Activated T-cell treated with anti-CD3 and anti-CD28 coated beads for 4 hours (primary cell): ENCODE measurements at regions not wholly inside any gene's neighbourhood (a gene's known extent, or its start where the extent isn't known, plus 50 kb on each side); places are given as distances from the start of the nearest gene placed in this dataset.
A peak's percentile ranks its signal among the peaks of the same experiment; 100 is the strongest.

Experiments used
- DNase-seq: peaks from one replicate; pipeline ENCODE4 v3.0.0-alpha.2; 2020

DNA sequence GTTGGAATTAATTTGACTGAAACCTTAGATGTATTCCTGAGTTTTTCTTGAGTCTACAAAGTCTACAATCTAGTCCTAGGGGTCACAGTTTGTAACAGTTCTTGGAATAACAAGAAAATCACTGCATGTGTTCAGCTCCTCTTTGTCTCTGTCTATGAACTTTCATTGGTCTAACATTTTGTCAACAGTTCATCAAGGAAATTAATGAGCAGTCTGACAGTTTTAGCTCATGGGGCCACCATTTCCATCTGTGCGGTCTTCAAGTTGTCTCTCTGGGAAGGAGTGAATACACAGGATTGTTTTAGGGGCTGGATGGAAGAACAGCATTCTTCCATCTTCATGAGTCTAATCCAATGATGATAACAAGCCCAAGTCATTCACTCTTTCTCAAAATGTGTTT lies 276.4 kb downstream of the TMEM167A start:
- DNase-seq = no peak

- no peak for DNase-seq
Measured at GRCh38 chr5:82799361-82800077, 277.7 kb downstream of the TMEM167A start.

DNA sequence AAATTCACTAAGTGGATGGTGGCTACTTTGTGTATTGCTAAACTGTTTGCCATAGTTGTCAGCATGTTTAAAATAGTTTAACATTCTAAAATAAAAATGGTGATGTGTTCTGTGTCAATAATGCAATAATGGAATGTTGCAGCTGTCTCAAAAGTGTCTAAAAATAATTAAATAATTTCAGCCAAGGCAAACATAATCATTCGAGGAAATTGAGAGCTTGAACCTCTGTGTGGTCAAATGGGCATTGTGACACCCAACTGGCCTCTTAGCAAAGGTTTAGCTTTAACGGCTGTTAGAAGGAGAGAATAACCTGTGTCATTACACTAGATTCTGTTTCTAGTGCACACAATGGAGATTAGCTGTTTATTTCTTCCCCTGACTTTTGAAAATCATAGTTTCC lies 278.5 kb downstream of the TMEM167A start:
- DNase-seq = no peak

DNA sequence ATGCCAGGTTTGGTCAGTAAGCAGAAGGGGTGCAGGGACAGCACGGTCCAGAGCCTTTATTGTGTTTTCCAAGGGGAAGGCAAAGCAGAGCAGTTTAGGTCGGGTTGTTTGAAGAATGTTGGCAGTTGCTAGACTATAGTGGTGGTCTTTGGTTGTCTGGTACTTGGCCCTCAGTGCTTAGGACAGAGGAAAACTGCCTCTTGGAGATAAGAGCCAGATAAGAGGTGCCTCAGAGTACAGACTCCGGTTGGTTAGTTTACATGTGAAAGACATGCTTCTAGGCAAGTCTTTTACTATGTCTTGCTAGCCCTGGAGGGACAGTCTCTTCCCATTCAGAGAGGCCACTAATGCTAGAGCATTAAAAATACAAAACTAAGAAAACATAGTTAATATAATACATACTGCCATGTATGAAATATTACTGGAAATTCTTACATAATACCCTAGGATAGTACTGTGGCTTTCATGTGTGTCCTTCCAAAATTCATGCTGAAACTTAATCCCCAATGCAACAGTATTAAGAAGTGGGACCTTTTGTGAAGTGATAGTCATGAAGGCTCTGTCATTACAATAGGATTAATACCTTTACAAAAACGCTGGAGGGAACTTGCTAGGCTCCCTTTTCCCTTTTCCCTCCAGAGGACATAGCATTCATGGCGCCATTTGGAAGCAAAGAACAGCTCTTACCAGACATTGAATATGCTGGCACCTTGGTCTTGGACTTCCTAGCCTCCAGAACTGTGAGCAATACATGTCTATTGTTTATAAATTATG lies 280.4 kb downstream of the TMEM167A start:
- no peak for DNase-seq

DNA sequence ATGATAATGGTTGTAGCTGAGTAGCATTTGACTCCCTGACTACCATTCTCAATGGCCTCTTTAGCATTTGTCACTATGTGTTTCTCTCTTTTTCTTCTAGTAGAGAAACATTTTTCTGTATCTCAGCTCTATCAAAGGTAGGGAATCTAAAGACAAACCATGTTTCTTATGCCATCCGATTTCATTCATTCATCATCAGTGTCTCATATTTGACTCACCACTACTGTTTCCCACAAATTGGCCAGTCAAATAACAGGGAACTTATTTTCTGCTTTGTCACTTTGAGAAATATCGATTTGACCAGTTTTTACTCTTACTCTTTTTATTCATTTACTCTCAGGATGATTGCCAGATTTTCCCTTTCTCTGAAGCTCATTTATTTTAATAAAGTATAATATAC lies 282.3 kb downstream of the TMEM167A start:
- no peak for DNase-seq

- peak; percentile 32 for DNase-seq
Measured at GRCh38 chr5:82793808-82794419, 283.3 kb downstream of the TMEM167A start.

DNA sequence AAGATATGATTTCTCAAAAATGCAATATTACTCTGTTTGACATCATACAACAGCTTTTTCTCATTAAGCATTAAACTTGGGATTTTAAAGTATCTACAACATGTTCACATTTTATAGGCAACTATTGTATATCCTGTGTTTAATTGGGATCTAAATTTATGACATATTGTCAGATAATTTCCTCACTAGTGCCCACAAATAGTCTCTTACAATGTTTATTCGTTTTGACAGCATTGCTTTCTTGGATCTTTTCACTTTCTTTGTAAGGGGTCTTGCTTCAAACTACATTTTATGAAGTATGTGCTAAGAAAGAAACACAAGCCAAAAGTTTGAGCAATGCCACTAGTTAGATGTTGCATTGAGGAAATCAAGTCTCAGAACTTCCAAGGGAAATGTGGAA lies 285.1 kb downstream of the TMEM167A start:
- no peak for DNase-seq

DNA sequence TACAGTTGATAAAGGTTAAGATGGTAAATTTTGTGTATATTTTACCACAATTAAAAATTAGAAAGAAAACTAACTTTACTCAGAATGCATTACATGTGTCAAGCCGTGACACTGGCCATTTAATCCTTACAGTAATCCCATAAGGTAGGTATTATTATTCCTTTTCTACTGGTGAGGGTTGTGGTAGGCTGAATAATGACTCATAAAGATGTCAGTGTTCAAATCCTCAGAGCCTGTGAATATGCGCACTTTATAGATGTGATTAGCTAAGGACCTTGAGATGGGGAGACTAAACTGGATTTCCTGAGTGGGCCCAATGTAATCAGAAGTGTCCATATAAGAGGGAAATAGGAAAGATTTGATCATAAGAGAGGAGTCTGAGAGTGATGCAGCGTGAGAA lies 288.1 kb downstream of the TMEM167A start:
- DNase-seq = no peak

DNA sequence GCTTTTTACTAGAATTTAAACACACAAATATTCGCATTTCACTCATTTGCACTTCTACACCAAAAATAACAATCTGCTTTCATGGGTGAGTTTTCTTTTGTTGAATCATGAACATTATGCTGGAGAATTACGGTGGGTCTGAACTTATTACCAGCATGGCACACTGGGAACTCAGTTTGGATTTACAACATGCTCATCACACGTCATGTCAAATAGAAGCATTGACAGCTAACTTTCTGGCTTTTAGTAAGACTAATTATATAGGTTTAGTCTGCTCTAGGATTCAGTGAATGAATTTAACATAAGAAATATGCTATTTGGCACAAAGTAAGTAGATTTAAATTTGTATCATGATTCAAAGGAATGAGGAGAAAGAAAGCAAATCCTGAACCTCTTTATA lies 290.4 kb downstream of the TMEM167A start:
- no peak for DNase-seq

GRCh38 chr5:82785882-82786509 lies 291.2 kb downstream of the TMEM167A start:
- no peak for DNase-seq

DNA sequence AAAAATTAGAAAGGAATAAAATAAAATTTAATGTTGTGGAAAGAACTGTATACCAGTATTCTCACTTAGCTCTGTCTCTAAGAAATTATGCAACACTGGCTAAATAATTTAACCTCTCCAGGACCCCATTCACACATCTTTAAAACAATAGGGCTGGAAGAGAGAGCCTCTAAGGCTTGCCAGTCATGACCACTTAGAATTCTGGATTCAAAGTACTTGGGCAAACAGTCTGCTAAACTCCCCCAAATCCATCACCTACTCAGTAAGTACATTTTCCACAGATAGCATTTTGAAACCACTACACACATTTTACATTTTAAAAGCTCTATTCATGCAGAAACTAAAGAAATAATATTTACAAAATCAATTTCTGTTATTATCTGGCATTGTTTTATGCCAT lies 291.7 kb downstream of the TMEM167A start:
- no peak for DNase-seq

GRCh38 chr5:82784521-82784920 lies 292.7 kb downstream of the TMEM167A start:
- DNase-seq = no peak

GRCh38 chr5:82777106-82777505 lies 300.1 kb downstream of the TMEM167A start:
- no peak for DNase-seq

DNA sequence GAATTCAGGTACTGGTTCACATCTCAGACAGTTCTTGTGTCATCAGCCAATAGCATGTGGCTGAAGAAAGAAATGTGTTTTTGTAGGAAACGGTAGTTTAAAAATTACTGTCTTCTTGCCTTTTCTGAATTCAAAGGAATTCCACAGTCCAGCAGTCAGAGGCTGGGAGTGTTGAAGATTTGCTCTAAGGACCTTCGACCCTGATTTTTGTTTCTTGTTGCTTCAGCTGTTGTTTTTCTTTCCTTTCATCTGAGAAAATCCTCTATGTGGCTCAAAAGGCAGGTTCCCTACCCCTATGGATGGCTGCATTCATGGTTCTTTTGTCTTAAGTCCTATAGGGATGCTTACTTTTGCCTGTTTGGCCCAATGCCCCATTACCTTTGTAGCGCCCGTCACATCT lies 304.9 kb downstream of the TMEM167A start:
- no peak for DNase-seq

GRCh38 chr5:82766206-82766605 lies 311.0 kb downstream of the TMEM167A start:
- DNase-seq = no peak

- no peak for DNase-seq
Measured at GRCh38 chr5:82765765-82766164, 311.4 kb downstream of the TMEM167A start.

DNA sequence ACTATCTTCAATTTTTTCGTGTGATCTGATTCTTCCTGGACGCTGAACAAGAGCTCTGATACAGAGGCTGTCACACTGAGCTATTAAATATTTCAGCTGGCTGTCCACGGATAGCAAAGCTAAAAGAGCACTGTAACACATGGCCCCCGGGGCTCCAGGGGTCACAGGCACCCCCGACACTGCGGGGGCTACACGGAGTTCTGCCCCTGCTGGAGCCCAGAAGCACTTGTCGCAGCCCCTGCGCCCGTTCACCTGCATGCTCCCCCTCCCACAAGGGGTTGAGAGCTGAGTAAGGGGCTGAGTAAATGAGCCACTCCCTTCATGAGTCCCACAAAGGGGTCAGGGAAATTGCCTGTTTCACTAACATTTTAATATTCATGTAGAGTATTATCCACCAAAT lies 316.3 kb downstream of the TMEM167A start:
- no peak for DNase-seq

GRCh38 chr5:82758881-82759280 lies 318.3 kb downstream of the TMEM167A start:
- DNase-seq = no peak

GRCh38 chr5:82754759-82755158 lies 322.4 kb downstream of the TMEM167A start:
- no peak for DNase-seq

DNA sequence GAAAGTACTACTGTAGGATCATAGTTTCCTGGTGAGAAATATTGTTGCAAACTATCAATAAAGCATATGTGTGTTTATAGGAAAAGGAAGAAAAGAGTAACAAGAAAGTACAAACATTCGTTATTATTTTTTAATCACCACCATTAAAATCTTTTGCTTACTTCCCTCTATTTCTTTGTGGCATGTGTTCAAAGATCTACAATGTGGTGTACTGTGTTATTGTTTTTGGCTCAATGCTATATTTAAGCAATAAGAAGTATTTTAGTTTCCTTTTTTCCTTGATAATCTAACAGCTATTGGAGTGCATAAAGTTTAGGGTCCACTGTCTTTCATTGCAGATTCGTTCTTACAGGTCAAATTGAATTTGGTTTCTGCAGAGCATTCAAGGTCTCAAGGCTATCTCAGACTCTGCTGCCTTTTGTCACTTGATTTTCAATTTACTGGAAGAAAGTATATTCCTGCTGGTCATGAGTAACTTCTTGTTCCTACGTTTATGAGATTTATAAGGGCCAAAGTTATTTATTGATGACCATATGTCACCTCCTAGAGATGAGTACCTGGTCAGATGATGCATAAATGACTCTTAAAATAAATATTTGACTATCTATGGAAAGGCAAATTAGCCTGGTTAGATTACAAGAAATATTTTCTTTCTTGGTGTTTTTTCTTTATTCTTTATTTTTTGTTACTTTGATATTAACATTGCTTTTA lies 323.0 kb downstream of the TMEM167A start:
- DNase-seq = no peak

DNA sequence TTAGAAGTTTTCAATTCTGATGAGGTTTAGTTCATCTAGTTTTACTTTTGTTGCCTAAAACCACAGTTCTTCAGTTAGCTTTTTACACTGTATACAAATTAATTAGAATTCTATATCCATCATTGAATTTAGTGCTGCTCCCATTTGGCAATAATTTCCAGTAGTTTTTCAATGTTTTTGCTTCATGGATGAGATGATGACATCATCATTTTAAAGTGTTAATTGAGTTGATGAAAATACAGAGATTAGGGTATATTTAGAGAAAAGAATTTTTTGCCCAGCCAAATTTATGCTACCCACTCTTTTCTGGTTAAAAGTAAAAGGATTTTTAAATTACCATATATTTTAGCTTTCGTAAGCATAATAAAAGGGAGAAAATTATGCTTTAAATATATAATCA lies 323.8 kb downstream of the TMEM167A start:
- no peak for DNase-seq

DNA sequence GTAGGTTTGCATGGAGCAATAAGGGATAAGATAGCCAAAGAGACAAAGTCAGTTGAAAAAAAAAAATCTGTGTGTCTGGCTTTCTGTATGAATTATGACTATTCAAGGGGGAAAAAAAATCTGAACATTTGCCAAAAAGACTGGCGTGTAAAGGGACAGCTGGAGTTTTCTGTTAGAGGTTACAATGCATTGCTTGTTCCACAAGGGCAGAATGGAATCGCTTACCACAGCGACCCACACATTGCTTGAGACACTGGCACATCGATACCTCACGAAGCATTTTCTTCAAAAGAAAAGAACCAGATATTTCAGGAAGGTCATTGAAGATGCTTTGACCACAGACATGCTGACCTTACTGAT lies 327.8 kb downstream of the TMEM167A start:
- DNase-seq = no peak
